NB4 (cell line): ENCODE measurements at regions not wholly inside any gene's neighbourhood (a gene's known extent, or its start where the extent isn't known, plus 50 kb on each side); places are given as distances from the start of the nearest gene placed in this dataset.

Source experiments
- CTCF ChIP-seq: IDR thresholded peaks from one replicate; pipeline ENCODE4 v1.5.1; 2012; ENCODE audit warnings: low read depth, low read length
- POLR2A ChIP-seq: IDR thresholded peaks from 2 replicates; pipeline ENCODE4 v1.6.1; 2011; ENCODE audit warnings: mild to moderate bottlenecking; ENCODE audit not compliant: insufficient read length; ENCODE audit errors: extremely low read depth

GRCh38 chr5:105430516-105430915, 1867.9 kb upstream of the NUDT12 start:
- no peak for TF ChIP-seq POLR2A
- no peak for TF ChIP-seq CTCF
